Testis (tissue), 2 donors: ENCODE measurements at regions not wholly inside any gene's neighbourhood (a gene's known extent, or its start where the extent isn't known, plus 50 kb on each side); places are given as distances from the start of the nearest gene placed in this dataset.

Source experiments
- POLR2A ChIP-seq: fragments of 450-650 bp; IDR thresholded peaks from one replicate; pipeline ENCODE4 v1.6.1; 2017; ENCODE audit warnings: antibody characterized with exemption, mild to moderate bottlenecking, moderate library complexity
- TF ChIP-seq, protein P1 (sequence below), 3 experiments: fragments of 450-650 bp in 2 of 3; fragments of 200-600 bp in 1 of 3; sonication (generic) in 1 of 3; IDR thresholded peaks; one replicate each; pipeline ENCODE4 v1.5.1; 2016 to 2019; ENCODE audit warnings: antibody characterized with exemption in 3 of 3, mild to moderate bottlenecking in 2 of 3, moderate library complexity in 1 of 3

GRCh38 chr1:177392336-177392735, 221.6 kb downstream of the BRINP2 start:
- TF ChIP-seq, protein P1, sequence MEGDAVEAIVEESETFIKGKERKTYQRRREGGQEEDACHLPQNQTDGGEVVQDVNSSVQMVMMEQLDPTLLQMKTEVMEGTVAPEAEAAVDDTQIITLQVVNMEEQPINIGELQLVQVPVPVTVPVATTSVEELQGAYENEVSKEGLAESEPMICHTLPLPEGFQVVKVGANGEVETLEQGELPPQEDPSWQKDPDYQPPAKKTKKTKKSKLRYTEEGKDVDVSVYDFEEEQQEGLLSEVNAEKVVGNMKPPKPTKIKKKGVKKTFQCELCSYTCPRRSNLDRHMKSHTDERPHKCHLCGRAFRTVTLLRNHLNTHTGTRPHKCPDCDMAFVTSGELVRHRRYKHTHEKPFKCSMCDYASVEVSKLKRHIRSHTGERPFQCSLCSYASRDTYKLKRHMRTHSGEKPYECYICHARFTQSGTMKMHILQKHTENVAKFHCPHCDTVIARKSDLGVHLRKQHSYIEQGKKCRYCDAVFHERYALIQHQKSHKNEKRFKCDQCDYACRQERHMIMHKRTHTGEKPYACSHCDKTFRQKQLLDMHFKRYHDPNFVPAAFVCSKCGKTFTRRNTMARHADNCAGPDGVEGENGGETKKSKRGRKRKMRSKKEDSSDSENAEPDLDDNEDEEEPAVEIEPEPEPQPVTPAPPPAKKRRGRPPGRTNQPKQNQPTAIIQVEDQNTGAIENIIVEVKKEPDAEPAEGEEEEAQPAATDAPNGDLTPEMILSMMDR (IDR thresholded peaks at IDR 0.05): no peak
- no peak for TF ChIP-seq POLR2A
